ENCODE measurements at regions not wholly inside any gene's neighbourhood (a gene's known extent, or its start where the extent isn't known, plus 50 kb on each side); places are given as distances from the start of the nearest gene placed in this dataset.

- TF ChIP-seq EZH2 (IDR thresholded peaks at IDR 0.05; ENCODE audit: insufficient read depth, poor library complexity, severe bottlenecking) (no peak), EZH2phosphoT487 (IDR thresholded peaks at IDR 0.05; ENCODE audit: insufficient read depth, low read depth) (no peak)
Measured at GRCh38 chr4:54550395-54551171, 107.2 kb upstream of the KIT start.
